GM12892 (cell line): ENCODE measurements at regions not wholly inside any gene's neighbourhood (a gene's known extent, or its start where the extent isn't known, plus 50 kb on each side); places are given as distances from the start of the nearest gene placed in this dataset.

Experiments used
- DNase-seq: peaks from one replicate; pipeline ENCODE4 v3.0.0; 2011; ENCODE audit not compliant: insufficient read length
- FAIRE-seq: peaks from 2 replicates; lab custom pipeline; 2011; peaks lifted over from hg19 to GRCh38; lab: Jason Lieb, UNC
- POLR2A ChIP-seq: IDR thresholded peaks from 2 replicates; pipeline ENCODE4 v1.6.1; 2011; ENCODE audit warnings: low read depth, low read length, control low read depth
- POLR2AphosphoS5 ChIP-seq: IDR thresholded peaks from 2 replicates; pipeline ENCODE4 v1.6.1; 2011; ENCODE audit warnings: low read depth, low read length, control low read depth
- TAF1 ChIP-seq: IDR thresholded peaks from 2 replicates; pipeline ENCODE4 v1.6.1; 2011; ENCODE audit warnings: low read depth, mild to moderate bottlenecking, control low read depth, low read length, borderline replicate concordance

- FAIRE-seq (no peak), DNase-seq (no peak)
- TF ChIP-seq POLR2A (no peak), TAF1 (no peak), POLR2AphosphoS5 (no peak)
Measured at GRCh38 chr2:196478588-196478987, 160.9 kb upstream of the CCDC150 start.

GRCh38 chr2:196479350-196479749, 160.2 kb upstream of the CCDC150 start:
- TF ChIP-seq POLR2AphosphoS5 (no peak), TAF1 (no peak), POLR2A (no peak)
- DNase-seq = no peak
- FAIRE-seq = no peak

DNA sequence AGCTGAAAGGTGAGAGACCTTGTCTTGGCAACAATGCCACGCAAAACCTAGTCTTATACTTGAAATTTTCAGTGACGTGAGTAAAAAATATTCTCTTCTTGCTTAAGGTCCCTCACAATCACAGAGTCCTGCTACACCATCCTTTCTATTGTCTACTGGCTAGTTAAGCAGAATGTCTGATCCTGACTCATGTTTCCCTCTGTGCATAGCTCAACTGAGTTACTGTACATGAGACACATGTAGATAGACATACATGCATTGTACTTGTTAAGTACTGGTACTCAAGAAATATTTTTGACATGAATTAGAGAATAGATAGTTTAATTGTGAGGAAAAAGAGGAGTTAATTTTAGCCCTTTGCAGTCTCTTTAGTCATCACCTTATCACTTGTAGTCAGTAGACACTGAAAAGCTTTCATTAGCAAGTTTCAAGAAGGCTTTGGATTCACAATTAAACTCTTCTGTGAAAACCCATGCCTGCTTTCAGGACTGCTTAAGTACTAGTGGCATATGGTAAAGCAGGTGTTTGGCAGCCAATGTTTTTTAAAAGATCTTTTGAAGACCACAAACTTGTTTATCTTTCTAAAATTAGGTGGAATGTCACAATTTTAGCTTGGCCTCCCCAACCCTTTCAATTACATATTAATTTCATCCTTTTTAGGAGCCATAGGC, 158.7 kb upstream of the CCDC150 start:
- DNase-seq = no peak

GRCh38 chr2:196481324-196481697, 158.2 kb upstream of the CCDC150 start:
- no peak for TF ChIP-seq POLR2A
- no peak for TF ChIP-seq POLR2AphosphoS5
- TF ChIP-seq TAF1 = no peak
- DNase-seq = no peak
- FAIRE-seq = no peak

More for the DNA sequence above, 158.7 kb upstream of the CCDC150 start:
- peak; percentile 21 for FAIRE-seq
- TF ChIP-seq TAF1 = no peak
- TF ChIP-seq POLR2AphosphoS5 = no peak
- TF ChIP-seq POLR2A = no peak

DNA sequence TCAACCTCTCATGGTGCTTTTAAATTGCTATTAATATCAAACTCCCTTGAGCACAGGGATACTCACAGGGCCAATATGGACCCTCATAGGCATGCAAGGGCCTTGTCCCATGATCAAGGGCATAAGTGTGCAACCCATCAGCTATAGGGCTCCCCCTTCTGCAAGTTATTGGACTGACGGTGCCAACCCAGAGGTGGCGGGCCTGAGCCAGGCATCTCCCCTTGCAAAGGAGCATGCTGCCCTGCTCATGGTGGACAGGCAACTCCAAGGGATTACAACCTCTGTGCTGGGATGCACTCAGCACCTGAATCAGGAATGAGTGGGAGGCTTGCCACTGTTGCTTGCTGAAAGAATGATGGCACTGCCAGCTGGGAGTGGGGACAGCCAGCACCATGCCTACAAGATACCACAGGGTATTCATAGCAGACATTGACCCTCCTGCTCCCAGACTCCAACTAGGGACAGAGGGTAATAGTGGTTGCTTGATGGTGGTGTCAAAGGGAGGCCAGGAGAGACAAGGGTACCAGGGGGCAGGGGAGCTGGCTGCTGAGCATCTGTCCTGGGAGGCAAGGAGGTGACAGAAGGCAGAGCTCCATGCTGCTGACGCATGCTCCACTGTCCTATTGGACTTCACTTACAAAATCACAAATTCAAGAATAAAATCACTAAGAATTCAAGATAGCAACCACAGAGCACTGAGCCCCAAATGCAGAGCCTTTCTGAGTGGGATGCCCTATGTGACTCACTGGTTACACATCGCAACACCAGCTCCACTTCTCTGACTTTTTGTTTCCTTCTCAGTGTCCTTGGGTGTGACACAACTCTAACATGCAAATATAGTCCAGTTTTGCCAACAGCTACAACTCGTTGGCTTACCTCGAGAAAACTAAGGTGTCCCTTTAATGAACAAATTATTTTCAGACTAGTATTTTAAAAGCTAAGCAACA, 157.1 kb upstream of the CCDC150 start:
- DNase-seq (no peak), FAIRE-seq (no peak)
- TF ChIP-seq POLR2A = no peak
- no peak for TF ChIP-seq TAF1
- no peak for TF ChIP-seq POLR2AphosphoS5

- no peak for DNase-seq
- TF ChIP-seq TAF1 (no peak), POLR2A (no peak), POLR2AphosphoS5 (no peak)
- no peak for FAIRE-seq
Measured at GRCh38 chr2:196486146-196486545, 153.4 kb upstream of the CCDC150 start.

GRCh38 chr2:196487417-196487816, 152.1 kb upstream of the CCDC150 start:
- FAIRE-seq (no peak), DNase-seq (no peak)
- no peak for TF ChIP-seq POLR2AphosphoS5
- TF ChIP-seq POLR2A = no peak
- TF ChIP-seq TAF1 = no peak

DNA sequence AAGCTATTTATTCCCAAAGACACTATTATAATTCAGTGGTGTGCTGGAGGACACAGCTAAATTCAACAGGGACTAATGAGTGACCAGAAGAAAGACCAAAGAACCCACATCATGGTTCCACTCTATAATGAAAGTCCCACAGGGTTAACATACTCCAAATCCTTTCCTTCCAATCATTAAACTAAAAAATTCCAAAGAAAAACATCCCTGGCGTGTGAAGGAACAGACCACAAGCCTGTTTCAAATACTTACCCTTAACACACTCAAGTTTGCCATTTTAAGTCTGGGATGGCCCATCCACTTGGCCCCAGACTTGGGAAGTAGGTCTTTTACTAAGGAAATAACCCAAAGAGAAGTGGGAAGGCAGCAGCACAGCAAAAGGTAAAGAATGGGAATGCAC, 150.1 kb upstream of the CCDC150 start:
- FAIRE-seq (no peak), DNase-seq (no peak)
- TF ChIP-seq TAF1 (no peak), POLR2A (no peak), POLR2AphosphoS5 (no peak)

- DNase-seq = no peak
- FAIRE-seq = no peak
- TF ChIP-seq POLR2AphosphoS5 (no peak), POLR2A (no peak), TAF1 (no peak)
Measured at GRCh38 chr2:196492946-196493345, 146.6 kb upstream of the CCDC150 start.

DNA sequence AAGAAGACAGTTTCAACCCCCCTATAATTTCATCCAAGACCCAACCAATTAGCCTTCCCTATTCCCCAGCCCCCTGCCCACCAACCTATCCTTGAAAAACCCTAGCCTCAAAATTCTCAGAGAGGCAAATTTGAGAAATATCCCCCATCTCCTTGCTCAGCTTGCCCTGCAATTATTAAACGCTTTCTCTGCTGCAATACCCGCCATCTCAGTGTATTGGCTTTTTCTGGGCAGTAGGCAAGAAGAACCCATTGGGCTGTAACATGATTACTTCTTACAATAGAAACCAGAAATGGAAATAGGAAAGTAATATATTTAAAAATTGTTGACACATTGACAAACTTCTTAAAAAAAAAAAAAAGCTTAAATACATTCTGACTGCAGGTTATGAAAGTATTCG, 140.6 kb upstream of the CCDC150 start:
- no peak for DNase-seq
- no peak for FAIRE-seq
- TF ChIP-seq POLR2AphosphoS5 = no peak
- TF ChIP-seq POLR2A = no peak
- TF ChIP-seq TAF1 = no peak

DNA sequence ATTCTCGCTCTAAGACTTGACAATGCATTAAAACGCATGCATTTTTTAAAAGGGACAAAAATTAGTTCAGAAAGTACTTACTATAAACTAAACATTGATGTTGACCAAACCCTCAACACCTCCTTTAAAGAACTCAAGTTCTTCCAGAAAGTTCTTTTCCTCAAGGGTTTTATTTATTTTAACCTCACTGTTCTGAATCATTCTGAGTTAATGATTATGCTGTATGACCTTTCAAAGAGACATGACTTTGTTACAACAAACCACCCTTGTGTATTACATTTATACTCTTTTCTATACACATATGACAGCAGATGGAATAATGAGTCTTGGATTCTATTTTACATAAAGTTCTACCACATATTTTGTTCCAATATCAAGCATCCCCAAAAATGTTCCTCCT, 139.8 kb upstream of the CCDC150 start:
- FAIRE-seq = no peak
- TF ChIP-seq TAF1 (no peak), POLR2A (no peak), POLR2AphosphoS5 (no peak)
- DNase-seq = no peak

DNA sequence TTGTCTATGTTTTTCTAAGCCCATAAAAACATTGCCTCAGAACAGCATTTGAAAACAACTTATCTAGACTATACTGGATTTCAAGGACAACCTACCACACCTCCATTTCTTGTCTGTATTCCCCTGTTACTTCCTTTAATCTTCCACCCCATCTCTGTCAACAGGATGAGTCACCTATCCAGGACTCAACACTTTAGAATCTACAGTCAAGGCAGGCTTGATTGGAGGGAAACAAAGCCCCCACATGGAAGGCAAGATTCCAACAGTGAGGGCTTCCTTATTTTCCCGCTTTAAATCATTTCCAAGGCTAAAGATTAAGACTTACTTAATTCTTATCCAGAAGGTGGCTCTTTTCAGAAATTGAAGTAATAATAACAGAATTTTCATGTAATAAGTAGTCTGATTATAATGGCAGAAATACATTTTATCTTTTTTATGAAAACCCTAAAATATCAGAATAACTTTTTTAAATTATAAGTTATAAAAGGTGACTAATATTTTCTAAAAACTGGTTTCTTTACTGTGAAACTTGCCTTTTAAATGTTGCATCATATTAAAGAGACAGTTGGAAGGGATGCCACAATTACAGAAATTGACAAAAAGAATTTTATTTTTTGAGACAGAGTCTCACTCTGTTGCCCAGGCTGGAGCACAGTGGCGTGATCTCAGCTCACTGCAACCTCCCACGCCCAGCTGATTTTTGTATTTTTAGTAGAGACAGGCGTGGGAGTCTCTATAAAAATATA, 138.7 kb upstream of the CCDC150 start:
- no peak for FAIRE-seq

More for the DNA sequence above, 138.7 kb upstream of the CCDC150 start:
- TF ChIP-seq POLR2A = no peak
- TF ChIP-seq TAF1 = no peak
- TF ChIP-seq POLR2AphosphoS5 = no peak
- DNase-seq = no peak
